Mesenteric fat pad (tissue), 1 donor: ENCODE measurements at regions not wholly inside any gene's neighbourhood (a gene's known extent, or its start where the extent isn't known, plus 50 kb on each side); places are given as distances from the start of the nearest gene placed in this dataset.
"Not testable (repeated sequence)": the region's sequence is repeated elsewhere in the genome, so short reads cannot be mapped to it uniquely, and the experiment has no call there.

Source experiments
- DNase-seq: peaks from one replicate; pipeline ENCODE4 v3.0.0-alpha.2; 2020; ENCODE audit warnings: low spot score
- donor health status: DM: yes; HTN: yes; CAD: no.

DNA sequence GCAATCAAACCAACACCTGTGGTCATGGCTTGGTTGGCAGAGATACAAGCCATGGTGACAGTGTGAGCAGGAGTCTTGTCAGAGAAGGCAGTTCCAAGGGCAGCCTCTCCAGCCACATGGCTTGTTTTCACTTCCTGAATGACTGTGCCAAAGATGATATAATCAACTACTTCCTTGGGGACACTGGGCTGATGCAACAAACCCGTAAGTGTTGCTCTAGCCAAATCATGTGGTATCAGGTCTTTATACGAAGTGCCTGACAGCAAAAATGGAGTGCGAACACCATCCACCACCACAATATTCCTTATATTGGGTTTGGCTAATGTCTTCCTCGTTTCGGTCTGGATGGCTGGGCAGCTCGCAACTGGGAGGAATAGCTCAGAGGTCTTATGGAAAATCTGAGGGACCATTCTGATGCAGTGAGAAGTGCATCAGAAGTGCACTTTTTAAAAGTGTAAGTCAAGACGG is 922.0 kb downstream of the NLGN4X start:
- DNase-seq = no peak

DNA sequence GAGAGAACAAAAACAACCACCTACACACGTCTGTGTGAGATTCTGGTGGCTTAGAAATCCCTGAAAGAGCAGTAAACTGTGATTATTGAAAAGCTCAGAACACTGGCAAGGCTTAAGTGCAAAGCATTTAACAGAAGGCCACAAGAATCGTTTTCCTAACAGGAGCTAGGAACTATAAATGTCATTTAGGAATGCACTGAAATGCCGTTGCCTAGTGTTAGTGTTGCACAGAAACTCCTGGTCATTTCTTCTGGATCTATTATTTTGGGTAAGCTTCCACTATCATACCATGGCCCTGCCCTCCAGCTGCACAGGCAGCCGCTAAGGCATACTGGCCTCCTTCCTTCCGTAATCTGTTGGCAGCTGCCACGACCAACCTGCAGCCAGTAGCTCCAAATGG is 923.2 kb downstream of the NLGN4X start:
- no peak for DNase-seq

DNA sequence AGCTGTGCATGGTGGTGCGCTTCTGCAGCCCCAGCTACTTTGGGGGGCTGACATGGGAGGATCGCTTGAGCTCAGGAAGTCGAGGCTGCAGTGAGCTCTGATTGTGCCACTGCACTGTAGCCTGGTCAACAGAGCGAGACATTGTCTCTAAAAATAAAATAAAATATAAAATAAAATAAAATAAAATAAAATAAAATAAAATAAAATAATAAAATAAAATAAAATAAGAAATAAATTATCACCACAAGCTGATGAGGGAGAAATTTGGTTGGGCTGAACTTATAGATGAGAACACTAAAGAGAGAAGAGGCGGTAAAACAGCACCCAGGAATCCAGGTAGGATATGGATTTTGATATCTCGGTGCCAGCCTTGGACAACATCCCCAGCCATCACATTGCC is 933.7 kb downstream of the NLGN4X start:
- DNase-seq = no peak

DNA sequence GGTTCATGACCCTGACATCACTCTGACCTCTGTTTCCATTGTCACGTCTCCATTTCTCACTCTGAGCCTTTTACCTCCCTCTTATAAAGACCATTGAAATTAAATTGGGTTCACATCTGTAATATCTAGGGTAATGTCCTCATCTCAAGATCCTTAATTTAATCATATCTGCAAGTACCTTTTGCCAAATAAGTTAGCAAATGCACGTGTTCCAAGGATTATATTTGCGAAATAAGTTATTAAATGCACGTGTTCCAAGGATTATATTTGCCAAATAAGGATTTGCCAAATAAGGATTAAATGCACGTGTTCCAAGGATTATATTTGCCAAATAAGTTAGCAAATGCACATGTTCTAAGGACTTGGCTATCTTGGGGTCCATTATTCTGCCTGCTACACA is 938.0 kb downstream of the NLGN4X start:
- no peak for DNase-seq

GRCh38 chrX:5289949-5290348 is 938.7 kb downstream of the NLGN4X start:
- not testable (repeated sequence) for DNase-seq

- no peak for DNase-seq
Observed at GRCh38 chrX:5278908-5279307, 949.8 kb downstream of the NLGN4X start.

DNA sequence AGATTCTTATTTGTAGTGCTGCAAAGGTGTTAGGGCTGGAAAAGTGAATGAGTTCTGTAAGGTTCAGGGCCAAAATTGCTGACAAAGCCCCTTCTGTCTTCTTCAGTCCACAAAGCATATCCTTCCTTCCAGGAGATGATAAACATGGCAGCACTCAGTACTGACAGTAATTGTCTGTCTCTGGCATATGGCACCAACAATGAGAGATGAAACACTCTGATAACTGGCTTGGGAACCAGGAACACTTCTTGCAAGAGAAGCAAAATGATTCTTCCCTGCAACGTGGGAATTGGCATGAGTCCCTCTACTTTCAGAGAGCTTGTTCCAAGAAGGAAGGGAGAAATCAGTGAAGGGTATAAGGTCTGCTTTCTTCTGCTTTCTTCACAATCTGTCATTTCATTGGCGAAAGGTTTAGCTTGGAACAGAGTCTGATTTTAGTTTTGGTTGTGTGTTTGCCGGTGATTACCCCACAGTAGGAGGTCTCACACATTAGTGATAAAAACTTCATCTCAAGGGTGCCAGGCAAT is 963.3 kb downstream of the NLGN4X start:
- DNase-seq = no peak

- DNase-seq = no peak
Observed at GRCh38 chrX:5250106-5250505, 978.6 kb downstream of the NLGN4X start.

DNA sequence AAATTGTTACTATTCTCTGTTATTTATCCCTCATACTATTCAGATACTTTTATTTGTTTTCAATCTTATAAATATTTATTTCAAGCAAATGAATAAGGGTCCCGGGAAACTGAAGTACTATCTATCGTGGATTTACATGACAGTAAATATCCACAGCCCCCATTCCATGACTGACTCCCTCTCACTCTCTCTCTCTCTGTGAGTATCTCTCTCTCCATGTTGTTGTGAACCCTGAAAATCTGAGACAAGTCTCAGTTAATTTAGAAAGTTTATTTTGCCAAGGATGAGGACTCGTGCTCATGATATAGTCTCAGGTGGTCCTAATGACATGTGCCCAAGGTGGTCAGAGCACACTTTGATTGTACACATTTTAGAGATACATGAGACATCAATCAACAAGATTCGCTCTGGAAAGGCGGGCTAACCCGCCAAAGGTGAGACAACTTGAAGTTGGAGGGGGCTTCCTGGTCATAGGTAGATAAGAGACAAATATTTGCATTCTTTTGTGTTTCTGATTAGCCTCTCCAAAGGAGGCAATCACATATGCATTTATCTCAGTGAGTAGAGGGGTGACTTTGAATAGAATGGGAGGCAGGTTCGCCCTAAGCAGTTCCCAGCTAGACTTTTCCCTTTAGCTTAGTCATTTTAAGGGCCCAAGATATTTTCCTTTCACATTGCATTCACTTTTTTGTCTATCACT is 986.4 kb downstream of the NLGN4X start:
- DNase-seq = no peak

- DNase-seq = no peak
Observed at GRCh38 chrX:5236749-5237148, 991.9 kb downstream of the NLGN4X start.

GRCh38 chrX:5236096-5236495 is 992.6 kb downstream of the NLGN4X start:
- DNase-seq = no peak

DNA sequence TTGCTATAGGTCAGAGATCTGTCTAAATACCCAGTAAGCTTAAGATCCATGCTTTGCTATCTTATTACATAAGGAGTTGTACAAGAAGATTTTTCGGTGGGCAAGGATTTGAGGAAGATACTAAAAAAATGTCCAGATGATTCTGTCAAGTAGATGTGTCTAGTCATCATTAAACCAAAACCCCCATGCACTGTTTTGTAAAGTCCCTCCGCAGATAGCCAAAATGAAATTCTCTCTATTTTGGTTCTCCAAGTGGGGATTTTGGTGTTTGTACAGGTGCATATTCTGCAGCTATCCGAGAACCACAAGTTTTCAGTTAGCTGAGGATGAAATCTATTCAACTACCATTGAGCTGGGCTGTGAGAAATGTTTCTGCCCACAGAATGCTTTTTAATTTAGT is 994.8 kb downstream of the NLGN4X start:
- no peak for DNase-seq

DNA sequence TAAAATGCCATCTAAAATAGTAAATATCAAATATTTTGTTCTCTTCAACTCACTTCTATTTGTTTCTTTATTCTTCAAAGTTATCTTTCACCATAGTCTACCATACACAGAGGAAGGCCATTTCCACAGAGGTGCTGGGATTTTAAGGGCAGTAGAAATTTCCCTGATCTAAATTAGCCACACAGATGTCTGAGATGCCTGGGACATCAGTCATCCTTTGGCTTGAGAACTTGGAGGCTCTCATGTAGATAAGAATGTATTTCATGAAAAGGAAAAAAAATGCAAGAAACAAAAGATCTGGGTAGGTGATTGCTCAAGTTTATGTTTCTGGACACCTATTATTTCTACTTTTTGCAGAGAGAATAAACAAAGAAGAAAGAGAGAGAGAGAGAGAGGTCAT is 1008.2 kb downstream of the NLGN4X start:
- no peak for DNase-seq

DNA sequence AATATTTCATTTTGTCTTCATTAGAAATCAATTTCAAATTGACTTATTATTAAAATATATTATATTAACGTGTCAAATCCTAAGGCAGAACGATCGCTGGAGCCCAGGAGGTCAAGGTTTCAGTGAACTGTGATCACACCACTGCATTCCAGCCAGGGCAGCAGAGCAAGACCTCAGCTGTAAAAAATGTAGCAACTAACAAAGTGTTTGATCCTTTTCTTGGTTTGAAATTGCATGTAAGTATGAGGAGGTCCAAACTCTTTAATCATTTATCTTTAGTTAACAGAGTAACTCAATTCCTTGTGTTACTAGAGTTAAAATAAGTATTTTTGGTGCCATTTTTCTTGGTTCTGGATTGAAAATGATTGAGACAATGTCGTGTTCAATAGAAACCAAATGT is 1033.9 kb downstream of the NLGN4X start:
- no peak for DNase-seq

DNA sequence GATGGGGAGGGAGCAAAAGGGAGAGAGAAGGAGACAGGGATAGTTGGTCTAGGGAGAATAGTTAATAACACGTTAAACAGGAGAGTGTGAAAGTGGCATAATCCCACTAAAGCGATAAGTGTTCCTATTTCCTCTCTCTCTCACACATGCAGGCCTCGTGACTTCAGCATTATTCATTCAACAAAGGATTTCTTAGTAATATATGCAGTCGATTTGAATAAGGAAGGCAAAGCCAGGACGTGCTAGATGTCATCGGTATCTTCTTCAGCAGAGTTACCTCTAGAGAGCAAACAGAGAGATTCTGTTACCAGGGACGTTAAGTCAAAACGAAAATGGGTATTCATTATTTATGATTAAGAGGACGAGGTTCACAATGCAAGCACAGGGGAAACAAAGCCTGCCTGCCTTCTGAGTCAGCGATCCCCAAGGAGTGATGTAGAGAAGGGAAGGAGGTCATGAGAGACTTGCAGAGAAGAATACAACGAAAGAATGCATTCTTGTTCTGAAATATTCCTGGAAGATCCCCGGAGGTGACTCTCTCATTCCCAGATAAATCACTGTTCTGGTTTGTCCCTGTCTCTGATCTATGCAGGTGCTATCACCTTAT is 1048.4 kb downstream of the NLGN4X start:
- DNase-seq = no peak

DNA sequence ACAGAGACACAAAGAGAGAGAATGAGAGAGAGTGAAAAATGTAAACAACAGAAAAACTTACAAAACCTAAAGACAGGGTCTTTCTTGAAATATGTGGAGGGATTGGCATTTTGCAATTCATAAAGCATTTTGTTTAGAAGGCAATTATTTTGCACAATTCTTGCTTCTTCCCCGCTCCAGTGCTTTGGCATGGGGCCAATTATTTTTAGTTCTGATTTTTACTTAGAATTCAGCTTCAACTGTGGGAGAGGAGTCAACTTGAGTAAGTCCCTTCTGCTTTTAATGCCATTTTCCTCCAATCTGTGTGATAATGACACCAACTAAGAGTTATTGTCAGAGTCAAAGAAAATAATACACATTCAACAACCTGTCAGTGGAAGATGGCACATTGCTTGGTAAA is 1051.9 kb downstream of the NLGN4X start:
- DNase-seq = no peak

DNA sequence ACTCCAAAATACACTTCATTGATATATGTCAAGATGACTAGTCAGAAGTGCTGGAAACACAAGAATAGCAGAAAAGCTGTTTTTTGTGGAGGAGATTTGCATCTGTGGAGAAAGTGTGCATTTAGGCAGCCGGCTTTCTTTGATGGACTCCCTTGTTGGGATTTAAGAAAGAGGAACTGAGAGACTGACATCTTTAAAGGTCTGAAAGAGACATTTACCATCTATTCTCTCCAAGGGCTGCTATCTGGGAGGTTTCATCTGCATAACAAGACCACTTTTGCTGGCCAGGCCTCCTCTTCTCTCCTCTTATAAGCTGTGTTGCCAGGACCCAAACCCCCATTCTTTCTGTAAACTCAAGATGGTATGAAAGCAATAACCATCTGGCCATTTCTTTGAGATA is 1065.0 kb downstream of the NLGN4X start:
- no peak for DNase-seq

DNA sequence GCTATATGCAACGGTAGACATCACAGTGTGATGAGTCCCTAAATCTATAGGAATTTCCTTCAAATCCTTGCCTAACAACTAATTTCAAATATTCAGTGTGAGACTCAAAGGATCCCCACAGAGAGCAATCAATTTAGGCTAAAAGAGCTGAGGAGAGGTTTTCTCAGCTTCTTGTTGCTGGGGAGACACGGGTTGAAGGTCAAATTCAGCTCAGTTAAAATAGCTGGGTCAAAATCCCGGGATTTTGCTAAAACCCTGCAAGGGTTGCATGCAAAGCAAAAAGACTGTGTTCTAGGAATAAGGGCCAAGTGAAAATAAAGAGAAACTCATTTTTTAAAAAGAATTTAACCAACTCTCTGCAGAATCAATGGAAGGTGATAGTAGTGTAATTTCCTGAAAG is 1073.4 kb downstream of the NLGN4X start:
- DNase-seq = no peak

DNA sequence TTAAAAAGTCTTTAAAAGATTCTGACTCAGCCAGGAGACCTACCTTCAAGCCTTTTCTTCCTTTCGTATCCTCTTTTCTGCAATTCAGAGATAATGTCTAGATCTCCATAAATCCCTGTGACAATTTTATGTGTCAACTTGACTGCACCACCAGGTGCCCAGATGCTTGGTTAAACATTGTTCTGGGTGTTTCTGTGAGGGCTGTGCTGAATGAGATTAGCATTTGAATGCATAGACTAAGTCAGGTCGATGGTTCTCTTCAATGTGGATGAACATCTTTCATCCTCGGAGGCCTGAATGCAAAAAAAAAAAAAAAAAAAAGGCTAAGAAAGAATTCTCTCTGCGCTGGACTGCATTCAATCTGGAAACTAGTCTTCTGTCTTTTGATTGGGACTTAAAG is 1082.7 kb downstream of the NLGN4X start:
- no peak for DNase-seq

- DNase-seq = no peak
Observed at GRCh38 chrX:5142644-5143043, 1086.0 kb downstream of the NLGN4X start.

DNA sequence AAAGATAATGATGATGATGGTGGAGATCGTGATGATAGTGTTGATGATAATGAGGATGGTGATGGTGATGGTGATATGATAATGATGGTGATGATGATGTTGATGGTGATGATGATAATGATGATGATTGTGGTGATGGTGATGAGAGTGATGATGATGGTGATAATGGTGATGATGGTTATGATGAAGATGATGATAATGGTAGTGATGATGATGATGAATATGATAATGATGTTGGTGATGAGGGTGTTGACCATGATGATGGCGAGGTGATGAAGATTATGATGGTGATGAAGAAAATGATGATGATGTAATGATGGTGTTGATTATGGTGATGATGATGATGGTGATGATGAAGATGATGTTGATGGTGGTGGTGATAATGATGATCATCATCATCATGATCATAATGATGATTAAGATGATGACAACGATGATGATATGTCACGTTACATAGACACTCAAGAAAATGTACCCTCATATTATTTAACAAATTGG is 1106.4 kb downstream of the NLGN4X start:
- DNase-seq = no peak

DNA sequence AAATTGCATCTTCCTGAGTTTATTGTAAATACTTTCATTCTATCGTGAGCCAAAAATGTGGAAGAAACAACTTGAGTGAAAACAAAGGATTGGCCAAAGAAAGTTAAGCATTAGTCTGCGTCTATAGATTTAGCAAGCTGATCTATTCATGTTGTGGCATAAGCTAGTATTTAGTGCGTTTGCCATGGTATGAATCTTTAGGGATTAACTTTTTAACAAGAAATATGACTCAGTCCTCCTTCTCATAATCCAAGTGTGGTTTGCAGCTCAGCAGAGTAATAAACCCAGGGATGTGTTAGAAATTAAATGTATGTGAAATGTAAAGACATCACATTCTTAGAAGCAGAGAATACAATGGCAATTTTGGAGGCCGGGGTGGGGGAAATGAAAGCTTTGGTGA is 1110.9 kb downstream of the NLGN4X start:
- DNase-seq = no peak

DNA sequence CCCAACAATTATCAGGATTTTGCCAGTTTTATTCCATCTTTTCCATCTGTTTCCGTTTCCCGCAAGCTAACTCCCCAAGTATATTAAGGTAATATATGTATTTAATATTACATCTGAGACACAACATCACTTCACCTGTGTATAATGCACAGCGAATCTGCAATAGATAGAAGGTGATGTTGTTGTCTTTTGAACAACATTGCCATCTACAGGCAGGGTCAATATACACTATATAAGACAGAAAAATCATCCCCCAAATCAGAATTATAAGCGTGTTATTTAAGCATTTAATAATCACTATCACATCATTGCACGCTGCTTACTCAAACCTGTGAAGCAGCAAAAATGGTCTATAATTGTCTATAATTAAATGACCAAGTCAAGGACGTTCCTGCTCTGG is 1115.5 kb downstream of the NLGN4X start:
- no peak for DNase-seq
